ENCODE measurements at regions not wholly inside any gene's neighbourhood (a gene's known extent, or its start where the extent isn't known, plus 50 kb on each side); places are given as distances from the start of the nearest gene placed in this dataset.

DNA sequence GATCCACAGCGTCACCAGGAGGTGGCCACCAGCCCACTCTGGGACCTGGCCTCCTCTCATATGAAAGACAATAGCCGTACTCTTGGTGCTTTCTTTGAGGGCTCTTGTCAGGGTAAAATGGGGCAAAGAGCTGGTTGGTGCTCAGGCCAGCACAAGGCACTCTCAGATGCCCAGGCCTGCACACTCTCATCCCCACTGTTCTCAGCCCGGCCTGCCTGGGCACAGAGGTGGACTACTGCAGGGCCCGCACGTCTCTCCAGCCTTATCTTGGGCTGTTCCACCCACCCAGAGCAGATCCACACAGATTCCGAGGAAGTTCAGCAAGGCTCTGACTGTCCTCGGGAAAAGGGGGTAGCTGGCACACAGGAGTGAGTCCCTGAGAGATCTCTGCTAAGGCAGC is 122.8 kb upstream of the PRR20G start:
- peaks cover 32% of the 10 kb centered on the region for H3K27me3 Mint-ChIP-seq
- no peaks in the 10 kb centered on the region for H3K36me3 Mint-ChIP-seq (ENCODE audit: low read depth)
- no peak for ATAC-seq (ENCODE audit: low read depth)
- no peak overlapping the region for H3K4me3 Mint-ChIP-seq
- POLR2A ChIA-PET: no interaction called here
- no peaks in the 10 kb centered on the region for H3K4me1 Mint-ChIP-seq
- TF ChIP-seq, protein P1, sequence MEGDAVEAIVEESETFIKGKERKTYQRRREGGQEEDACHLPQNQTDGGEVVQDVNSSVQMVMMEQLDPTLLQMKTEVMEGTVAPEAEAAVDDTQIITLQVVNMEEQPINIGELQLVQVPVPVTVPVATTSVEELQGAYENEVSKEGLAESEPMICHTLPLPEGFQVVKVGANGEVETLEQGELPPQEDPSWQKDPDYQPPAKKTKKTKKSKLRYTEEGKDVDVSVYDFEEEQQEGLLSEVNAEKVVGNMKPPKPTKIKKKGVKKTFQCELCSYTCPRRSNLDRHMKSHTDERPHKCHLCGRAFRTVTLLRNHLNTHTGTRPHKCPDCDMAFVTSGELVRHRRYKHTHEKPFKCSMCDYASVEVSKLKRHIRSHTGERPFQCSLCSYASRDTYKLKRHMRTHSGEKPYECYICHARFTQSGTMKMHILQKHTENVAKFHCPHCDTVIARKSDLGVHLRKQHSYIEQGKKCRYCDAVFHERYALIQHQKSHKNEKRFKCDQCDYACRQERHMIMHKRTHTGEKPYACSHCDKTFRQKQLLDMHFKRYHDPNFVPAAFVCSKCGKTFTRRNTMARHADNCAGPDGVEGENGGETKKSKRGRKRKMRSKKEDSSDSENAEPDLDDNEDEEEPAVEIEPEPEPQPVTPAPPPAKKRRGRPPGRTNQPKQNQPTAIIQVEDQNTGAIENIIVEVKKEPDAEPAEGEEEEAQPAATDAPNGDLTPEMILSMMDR (IDR thresholded peaks at IDR 0.05): no peak
- intact Hi-C loops (cut with micrococcal nuclease): no loop called here
- H3K27ac Mint-ChIP-seq: no peak overlapping the region
- peak; percentile 2 for DNase-seq
- H3K9me3 Mint-ChIP-seq: no peaks in the 10 kb centered on the region
- CTCF ChIA-PET: no interaction called here

DNA sequence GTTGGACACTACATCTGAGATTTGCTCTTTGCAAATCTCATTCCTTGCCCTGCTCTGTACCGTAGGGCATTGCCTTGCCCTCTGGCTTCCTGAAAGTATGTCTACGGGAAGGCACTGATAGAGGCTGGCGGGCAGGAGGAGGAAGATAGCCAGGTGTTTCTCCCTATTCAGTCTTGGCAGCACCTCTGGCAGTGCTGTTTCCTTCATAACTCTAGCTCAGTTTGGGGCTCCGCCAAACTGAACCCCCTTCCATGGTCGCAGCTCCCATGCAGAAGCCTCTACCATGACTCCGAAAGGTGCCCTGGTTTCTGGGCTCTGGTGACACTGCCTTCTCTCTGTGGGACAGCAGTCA is 122.3 kb upstream of the PRR20G start:
- intact Hi-C loops (cut with micrococcal nuclease): no loop called here
- TF ChIP-seq, protein P1 (IDR thresholded peaks at IDR 0.05): no peak

DNA sequence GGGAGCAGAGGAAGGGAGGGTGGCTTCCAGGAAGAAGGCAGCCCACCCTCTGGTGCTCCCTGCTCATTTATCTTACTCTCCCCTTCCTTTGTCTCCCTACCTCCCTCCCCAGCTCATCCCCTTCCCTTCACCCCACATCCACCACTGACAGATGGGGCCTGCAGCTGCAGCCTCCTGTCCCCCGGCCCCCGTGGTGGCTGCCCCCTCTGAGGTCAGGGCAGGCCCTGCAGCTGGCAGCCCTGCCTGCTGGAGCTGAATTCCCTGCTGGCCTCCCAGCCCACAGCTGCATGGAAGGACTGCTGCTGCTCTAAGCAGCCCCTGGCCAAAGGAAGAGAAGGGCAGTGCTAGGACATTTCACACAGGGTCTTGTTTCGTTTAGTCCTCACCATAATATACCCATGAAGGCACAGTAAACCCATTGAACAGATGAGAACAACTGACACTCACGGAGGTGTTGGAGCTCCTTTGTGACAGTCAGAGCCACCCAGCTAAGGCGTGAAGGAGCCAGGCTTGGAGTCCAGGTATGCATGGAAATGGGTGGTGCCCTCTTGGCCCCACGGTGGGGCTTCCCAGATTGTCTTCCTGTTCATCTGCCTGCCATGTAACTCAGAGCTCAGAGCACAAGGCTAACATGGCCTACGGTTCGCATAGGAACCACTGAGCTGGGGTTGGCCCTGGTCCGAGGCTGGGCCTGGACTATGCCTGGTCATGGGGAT is 121.7 kb upstream of the PRR20G start:
- DNase-seq: no peak
- H3K4me3 Mint-ChIP-seq: no peak overlapping the region
- H3K9me3 Mint-ChIP-seq: no peaks in the 10 kb centered on the region
- H3K27me3 Mint-ChIP-seq: peaks cover 33% of the 10 kb centered on the region
- no peaks in the 10 kb centered on the region for H3K36me3 Mint-ChIP-seq (ENCODE audit: low read depth)
- ATAC-seq (ENCODE audit: low read depth): no peak
- ChIA-PET POLR2A (no interaction called here), CTCF (no interaction called here)
- intact Hi-C loops (cut with micrococcal nuclease): no loop called here
- no peak overlapping the region for H3K27ac Mint-ChIP-seq
- no peaks in the 10 kb centered on the region for H3K4me1 Mint-ChIP-seq
- TF ChIP-seq, protein P1 (IDR thresholded peaks at IDR 0.05): no peak

More for the DNA sequence above, 122.3 kb upstream of the PRR20G start:
- no peak overlapping the region for H3K4me3 Mint-ChIP-seq
- H3K27ac Mint-ChIP-seq: no peak overlapping the region
- no peaks in the 10 kb centered on the region for H3K36me3 Mint-ChIP-seq (ENCODE audit: low read depth)
- H3K9me3 Mint-ChIP-seq: no peaks in the 10 kb centered on the region
- ChIA-PET POLR2A (no interaction called here), CTCF (no interaction called here)
- H3K4me1 Mint-ChIP-seq: no peaks in the 10 kb centered on the region
- H3K27me3 Mint-ChIP-seq: peaks cover 31% of the 10 kb centered on the region
- no peak for ATAC-seq (ENCODE audit: low read depth)
- no peak for DNase-seq

DNA sequence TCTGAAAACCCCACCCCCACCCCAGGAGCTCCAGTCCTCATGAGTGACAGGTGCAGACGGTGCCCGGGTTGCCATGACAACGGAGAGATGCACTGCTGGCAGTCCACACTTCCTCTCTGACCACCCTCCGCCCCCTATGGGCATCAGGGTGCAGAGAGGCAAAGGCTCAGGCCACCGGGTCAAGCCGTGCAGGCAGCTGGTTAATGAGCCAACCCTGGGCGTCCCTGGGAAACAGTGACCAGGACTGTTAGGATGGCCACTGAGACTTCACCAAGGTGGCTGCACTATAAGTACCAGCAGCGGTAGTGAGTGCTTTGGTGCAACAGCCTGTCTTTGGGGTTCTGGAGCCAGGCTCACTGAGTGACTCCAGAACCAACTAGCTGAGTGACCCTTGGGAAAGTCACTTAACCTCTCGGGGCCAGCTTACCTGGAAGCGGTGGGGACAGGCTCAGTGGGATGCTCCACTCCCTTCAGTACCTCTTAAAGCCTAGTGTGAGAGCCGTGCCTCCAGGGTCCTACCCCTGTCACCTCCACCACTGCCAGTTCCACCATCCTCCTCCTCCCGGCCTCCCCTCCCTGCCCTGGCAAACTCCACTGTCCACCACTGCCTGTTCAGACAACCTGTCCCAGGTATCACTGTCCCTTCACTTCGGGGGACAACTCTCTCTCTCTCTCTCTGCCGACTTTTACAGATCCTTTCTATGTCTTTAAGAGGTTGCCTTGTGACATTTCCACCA is 121.0 kb upstream of the PRR20G start:
- Mint-ChIP-seq H3K4me3 (no peak overlapping the region), H3K36me3 (ENCODE audit: low read depth) (no peaks in the 10 kb centered on the region), H3K4me1 (no peaks in the 10 kb centered on the region), H3K27me3 (peaks cover 34% of the 10 kb centered on the region), H3K27ac (no peak overlapping the region), H3K9me3 (no peaks in the 10 kb centered on the region)
- no peak for DNase-seq
- intact Hi-C loops (cut with micrococcal nuclease): no loop called here
- no peak for ATAC-seq (ENCODE audit: low read depth)
- POLR2A ChIA-PET: no interaction called here
- TF ChIP-seq, protein P1 (IDR thresholded peaks at IDR 0.05): no peak
- CTCF ChIA-PET: no interaction called here

DNA sequence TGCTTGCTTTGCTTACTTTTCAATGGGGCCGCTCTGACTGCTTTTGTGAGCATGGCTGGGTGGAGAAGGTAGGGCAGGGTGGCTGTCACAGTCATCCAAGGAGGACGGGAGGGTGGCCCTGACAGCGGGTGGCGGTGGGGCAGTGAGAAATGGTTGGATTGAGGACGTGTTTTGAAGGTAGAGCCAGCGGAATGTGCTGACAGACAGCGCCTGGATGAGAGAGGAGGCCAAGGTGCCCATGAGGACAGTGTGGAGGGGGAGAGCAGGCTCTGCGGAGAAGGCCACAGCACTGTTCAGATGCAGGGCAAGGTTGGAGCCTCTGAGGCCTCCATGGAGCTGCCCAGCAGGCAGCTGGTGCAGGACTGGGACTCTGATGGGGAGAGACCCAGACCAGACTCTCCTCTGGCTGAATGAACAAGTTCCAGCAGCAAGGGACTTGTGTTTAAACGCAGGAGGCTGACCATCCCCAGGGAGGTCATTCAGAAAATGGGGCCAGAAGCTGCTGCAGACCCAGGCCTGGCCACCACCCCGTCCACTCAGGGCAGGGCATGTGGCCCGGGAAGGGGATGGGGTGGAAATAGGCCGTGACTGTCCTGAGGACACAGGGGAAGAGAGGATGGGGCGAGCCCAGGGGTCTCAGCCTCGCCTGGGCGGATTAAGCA is 120.3 kb upstream of the PRR20G start:
- Mint-ChIP-seq H3K9me3 (no peaks in the 10 kb centered on the region), H3K27me3 (peaks cover 29% of the 10 kb centered on the region), H3K4me3 (no peak overlapping the region), H3K27ac (no peak overlapping the region), H3K36me3 (ENCODE audit: low read depth) (no peaks in the 10 kb centered on the region), H3K4me1 (no peaks in the 10 kb centered on the region)
- no peak for ATAC-seq (ENCODE audit: low read depth)
- intact Hi-C loops (cut with micrococcal nuclease): no loop called here
- TF ChIP-seq, protein P1 (IDR thresholded peaks at IDR 0.05): no peak
- POLR2A ChIA-PET: no interaction called here
- CTCF ChIA-PET: no interaction called here
- DNase-seq: no peak

Measured in activated B cell treated with CpG ODN at 0.5 μM for 24 hours (primary cell).